Fibroblast of skin of right quadriceps (primary cell): ENCODE measurements at regions not wholly inside any gene's neighbourhood (a gene's known extent, or its start where the extent isn't known, plus 50 kb on each side); places are given as distances from the start of the nearest gene placed in this dataset.

Experiments used
- DNase-seq: peaks from one replicate; pipeline ENCODE4 v3.0.0-alpha.2; 2013

DNA sequence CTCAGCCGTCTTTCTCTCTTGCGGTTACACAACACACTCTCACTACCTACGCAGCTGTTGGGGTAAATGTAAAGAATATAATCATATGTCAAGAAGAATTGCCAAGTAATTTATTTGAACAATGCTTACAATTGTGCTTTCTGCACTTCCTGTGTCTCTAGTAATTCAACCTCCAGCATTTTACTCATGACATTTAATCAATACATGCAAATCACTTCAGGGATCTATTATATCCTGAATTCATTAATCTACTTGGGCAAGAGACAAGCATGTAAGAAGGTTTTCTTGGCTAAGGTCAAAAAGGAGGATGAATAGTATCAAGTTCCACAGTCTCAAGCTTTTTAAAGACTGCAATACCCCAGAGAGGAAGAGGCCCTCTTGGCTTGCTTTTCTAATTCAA is 562.9 kb upstream of the ADARB2 start:
- DNase-seq, result no peak

DNA sequence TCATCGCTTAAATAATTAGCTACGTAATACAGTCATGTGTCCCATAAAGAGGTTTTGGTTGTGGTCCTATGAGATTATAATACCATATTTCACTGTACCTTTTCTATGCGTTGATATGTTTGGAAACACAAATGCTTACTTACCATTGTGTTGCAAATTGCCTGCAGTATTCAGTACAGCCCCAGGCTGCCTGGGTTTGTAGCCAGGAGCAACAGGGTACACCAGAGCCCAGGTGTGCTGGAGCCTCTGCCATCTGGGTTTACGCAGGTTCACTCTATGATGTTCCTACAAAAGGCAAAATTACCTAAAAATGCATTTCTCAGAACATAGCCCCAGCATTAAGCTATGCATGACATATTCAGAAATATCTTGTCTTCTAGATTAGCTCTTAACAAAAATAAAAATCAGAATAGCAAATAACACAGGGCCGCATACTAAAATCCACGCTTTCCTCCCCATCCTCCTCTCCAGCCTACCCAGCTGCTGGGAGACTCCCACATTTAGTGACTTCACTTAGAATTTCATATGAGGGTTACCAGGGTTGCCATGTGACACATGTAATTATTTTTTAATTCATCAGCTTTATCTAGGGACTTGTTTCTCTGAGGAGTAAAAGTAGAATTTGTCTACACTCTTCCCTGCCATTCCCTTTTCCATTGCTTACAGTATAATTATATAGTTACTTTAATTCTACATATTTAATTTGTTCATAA is 559.0 kb upstream of the ADARB2 start:
- DNase-seq, result no peak

DNA sequence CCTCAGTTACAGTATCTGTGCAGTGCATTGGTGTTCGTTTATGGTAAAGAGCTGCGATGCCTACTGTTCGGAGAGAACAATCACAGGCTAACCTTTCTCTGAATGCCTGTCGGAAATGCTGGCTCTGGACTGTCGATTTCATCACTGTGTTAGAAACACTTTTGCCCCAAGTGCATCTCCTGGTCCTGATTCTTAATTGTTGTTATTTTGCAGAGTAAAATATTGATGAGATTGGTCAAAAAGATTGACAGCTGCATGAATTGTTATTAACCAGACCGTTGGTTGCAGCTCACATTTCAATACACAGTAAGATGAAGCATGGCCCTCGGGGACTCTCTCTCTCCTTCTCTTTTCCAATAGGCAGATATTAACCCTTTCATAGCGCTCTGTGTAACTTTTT is 557.4 kb upstream of the ADARB2 start:
- DNase-seq, result no peak

DNA sequence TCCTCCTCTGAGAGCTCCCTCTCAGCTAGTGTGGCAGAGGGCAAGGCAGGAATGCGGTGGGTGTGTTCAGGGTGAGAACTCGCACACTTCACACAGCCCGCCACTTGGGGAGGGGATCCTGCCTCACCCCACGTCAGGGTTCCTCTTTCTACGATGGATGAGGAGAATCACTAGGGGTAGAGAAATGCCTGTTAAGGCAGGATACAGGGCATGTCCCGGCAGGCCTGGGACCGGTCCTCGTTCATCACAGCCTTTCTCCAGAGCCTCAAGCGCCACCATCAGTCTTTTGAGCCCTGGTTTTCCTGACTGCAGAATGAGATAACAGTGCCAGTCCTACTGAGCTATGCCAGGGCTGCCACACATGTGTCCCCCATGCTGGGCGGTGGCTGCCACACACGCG is 546.7 kb upstream of the ADARB2 start:
- DNase-seq, result no peak

DNA sequence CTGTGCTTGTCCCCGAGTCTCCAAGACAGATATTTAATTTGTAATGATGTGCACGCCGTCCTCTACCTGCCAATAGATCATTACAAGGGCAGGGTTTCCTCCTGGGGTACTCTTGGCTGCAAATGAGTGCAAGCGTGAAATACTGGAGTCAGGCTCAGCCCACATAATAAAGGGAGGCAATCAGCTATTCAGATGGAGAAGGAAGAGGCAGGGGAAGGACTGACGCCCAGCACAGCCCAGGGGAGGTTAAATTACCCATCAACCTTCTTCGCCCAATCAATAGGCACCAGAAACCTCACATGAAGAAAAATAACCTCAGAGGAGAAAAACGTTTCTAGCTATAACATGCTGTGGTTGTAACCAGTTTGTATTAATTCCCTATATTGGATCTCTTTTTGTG is 544.9 kb upstream of the ADARB2 start:
- no peak for DNase-seq

DNA sequence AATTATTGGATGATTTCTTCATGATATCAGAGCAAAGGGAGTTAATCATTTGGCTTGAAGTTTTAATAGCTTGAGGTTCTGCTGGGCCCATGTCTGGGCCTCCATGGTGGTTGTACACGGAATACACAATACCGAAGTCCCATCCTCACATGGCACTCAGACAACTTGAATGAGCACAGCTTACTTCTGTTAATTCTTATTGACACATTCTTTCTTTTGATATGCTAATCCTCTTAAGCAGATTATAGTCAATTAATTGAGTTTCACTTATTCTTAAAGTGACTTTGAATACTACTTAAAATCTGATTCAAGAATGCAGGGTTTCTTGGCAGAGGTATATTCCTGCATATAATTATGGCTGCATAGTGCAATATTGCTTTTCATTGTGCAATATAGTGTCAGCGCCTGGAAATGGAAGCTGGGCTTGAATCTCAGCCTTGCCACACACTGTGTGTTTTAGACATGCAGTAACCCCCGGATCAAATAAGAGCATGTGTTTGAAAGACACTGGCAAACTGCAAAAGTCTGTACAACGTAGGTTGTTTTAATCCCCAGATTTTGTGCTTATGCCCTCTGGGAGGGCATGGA is 543.5 kb upstream of the ADARB2 start:
- no peak for DNase-seq

DNA sequence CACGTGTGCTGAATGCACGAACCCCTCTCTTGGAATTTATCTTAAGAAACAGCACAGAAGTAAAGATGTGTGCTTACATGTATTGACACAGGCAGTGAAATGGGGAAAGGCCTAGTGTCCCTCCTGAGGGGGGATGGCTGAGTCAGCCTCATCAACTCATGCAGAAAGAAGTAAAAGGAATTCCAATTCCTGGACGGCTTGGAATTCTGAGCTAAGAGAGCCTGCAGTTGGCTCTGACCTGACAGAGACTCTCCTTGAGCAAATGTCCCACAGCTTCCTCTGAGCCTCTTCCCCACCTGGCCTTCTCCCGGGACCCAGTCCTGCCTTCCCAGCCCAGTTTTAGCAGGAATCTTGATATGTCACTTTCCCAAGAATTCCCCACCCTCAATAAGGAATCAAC is 542.4 kb upstream of the ADARB2 start:
- no peak for DNase-seq

DNA sequence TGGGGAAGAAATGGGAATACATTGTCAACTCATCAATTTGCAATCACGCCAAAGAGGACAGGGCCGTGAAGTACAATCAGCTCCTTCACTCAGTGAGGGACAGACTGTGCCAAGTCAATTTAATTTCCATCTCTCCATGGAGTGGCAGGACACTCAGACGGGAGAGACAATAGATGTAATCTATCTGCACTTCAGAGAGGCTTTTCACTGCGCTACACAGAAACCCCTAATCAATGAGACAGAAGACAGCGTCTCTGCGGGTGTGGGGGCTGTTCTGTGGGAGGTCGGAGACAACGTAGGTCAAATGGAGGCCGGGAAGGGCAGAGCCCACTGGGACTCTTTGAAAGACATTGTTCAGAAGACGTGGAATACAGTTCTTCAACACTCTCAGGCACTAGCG is 541.0 kb upstream of the ADARB2 start:
- no peak for DNase-seq

DNA sequence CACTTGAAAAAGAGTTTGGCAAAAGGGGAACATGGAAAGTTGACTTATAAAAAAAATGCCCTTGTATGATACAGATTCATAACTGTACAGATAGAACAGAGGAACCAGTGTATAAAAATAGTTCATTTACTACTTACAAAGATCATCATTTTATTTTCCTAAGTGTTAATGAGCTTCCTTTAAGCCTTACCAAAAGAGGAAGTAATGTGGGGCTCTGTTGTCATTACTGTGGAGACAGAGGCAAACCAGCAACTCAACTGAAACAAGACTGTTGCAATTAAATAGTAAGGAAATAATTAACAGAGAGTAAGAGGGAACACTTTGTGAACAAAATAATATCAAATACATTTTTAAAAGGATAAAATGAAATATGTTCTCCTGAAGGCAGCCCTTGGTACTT is 526.2 kb upstream of the ADARB2 start:
- DNase-seq, result no peak

DNA sequence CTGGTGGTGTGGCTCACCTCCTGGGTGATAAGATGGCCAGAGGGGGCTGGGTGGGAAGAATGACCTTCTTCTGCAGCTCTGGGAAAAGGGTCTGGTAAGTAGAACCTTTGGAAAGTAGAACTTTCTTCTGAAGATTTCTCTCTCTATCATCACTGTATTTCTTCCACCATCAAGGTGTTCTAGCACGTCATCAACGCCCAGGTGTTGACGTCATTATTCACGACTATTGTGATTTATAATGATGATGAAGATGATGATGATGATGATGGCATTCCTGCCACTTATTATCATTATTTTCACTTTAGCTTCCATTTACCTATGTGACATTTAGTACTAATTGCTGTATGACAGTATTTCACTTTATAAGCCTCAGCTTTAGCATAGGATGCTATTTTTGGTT is 525.6 kb upstream of the ADARB2 start:
- no peak for DNase-seq

DNA sequence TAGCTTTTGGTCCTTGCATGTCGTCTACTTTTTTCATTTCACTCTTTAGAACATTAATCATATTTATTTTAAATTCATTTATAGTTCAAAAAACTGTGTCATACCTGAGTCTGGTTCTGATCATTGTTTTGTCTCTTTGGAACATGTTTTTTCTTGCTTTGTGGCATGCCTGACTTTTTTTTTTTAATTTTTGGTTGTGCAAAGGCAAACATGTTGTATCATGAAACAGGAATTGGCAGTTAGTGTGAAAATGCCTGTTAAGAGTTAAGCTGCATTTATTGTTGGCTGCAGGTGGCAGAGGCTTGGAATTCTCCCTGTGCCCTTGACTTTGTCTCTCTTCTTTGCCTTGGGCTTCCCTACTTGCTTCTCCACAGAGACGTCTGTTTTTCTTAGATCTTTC is 525.0 kb upstream of the ADARB2 start:
- no peak for DNase-seq

DNA sequence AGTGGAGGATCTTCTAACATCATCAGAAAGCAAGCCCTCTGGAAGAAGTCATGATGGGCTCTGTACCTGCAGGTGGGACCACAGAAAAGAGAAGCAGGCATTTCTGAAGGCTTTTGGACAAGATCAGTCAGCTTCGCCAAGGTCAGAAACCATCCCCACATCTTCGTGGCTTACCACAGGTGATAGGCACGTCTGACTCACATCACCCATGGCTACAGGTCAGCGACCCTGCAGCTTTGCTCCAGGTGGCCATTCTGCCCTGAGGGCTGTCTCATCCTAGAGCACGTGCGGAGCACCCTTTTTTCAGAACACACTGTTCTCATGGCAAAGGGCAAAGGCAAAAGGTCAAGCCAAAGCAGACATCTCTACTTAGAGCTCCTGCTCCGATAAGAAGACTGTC is 518.9 kb upstream of the ADARB2 start:
- no peak for DNase-seq

DNA sequence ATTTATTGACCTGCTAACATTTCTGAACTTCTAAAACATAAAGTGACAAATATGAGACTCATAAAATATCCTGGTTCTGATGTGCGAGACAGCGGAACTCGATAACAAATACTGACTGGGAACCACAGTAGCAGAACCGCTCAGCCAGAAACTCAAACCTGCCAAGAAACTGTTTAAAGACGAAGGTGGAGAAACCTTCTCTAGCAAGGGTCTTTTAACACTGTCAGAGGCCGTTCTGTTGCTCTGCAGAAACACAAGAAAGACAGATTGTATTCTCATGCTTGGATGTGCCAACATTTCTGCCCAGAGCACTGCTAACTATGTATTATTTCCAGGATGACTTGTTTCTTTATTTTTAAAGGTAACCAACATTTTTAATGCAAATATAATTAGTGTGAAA is 514.8 kb upstream of the ADARB2 start:
- DNase-seq, result no peak

DNA sequence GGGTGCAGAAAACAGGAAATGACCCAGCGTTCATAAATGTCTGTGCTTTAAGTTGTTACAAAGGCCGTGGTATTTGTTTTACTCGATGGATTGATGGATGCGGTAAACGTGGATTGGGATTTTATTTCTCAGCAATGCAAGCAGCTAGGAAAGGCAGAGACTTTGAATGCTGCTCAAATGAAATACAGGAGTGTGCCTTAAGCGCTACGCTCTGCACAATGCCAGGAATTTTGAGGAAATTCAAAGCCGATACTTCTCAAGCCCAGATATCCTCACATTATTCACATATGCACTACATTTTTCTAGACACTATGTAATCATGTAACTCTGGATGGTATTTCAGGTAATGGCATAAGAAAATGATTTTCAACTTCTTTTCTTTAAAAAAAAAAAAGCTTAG is 514.3 kb upstream of the ADARB2 start:
- DNase-seq, result no peak

DNA sequence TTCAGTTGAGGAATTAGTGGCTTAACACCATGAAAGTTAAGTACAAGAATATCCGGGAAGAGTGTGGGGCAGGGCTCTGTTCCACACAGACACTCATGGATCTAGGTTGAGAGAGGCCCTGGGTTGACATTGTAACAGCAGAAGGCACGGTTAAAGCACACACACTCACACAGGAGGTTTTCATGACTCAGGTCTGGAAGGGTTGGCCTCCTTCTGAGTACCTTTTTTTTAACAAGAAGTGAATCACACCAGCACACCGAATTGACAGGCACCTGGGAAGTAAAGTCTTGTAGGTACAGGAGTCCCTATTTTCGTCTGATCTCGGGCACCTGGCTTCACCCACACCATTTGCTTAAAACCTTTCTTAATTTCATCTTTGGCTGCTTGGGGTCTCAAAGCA is 509.4 kb upstream of the ADARB2 start:
- no peak for DNase-seq

DNA sequence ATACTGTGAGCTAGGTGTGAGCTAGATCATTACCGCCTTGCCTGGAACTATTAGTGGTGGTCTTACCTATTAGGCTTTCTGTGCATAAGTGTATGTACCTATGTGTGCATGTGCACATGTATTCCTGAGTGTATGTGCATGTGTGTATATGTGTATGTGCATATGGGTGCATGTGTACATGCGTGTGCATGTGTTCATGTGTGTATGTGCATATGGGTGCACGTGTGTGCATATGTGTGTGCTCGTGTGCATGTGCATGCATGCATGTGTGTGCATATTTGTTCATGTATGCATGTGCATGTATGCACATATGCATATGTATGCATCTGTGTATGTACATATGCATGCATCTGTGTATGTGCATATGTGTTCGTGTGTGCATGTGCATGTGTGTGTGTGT is 508.3 kb upstream of the ADARB2 start:
- DNase-seq, result no peak

DNA sequence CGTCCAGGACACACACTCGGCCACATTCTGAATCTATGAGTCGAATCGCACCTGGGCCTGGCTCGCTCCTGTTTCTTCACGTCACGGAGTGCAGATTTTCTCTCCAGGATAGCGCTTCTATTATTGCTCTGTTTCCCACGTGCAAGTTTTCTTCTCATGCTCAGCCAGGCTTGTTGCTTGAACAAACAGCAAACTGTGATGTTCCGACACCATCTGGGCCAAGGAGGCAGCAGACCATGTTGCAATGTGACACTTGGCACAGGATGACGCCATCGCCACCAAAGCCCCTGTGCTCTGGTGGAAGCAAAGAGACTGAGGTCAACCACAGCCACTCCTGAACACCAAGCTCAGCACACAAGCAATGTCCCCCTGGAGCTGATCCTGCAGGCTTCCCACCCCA is 507.1 kb upstream of the ADARB2 start:
- no peak for DNase-seq

DNA sequence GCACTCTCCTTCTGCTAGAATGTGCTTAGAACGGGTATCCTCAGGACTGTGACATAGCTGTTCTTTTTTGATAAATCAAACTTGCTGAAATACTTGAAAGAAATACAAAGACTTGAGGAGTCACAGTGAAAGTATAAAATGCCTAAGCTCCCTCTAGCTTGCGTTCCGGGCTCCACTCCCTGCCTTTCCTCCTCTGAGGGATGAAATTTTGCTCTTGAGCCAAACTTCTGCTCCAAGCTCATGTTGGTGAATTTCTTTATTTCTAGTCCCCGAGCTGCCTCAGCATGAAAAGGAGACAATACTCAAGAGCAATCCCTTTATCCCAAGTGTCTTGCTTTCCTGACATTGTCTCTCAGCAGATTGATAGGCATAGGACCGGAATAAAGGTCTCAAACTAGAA is 499.6 kb upstream of the ADARB2 start:
- no peak for DNase-seq

DNA sequence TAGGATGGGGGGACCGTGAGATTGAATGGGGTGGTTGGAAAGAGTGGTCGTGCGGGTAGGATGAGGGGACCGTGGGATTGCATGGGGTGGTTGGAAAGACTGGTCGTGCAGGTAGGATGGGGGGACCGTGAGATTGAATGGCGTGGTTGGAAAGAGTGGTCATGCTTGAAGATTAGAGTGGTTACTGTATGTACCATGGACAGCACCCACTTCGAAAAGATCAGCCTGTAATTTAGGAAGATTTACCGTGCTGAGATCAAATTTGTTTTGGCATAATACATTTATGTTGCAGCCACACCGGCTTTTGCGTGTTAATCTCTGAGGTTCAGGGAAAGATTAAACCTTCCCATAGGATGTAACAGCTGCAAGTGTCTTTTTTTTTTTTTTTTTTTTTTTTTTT is 495.2 kb upstream of the ADARB2 start:
- DNase-seq, result no peak

DNA sequence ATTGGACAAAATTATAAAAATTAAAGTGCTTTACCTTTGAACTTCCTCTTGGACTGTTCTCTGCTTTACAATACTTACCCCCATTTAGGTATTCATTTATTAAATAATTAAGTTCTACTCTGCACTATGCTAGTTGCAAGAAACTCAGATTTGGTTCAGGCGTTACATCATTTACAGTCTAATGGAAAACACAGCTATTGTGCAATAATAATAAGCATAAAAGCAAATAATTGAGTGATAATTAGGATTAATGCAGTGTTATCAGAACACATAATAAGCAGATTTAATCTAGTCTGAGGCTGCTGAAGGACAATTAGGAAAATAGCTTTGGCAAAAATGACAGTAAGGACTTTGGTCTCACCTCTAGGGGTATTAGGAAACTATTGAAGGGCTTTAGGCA is 493.2 kb upstream of the ADARB2 start:
- no peak for DNase-seq

DNA sequence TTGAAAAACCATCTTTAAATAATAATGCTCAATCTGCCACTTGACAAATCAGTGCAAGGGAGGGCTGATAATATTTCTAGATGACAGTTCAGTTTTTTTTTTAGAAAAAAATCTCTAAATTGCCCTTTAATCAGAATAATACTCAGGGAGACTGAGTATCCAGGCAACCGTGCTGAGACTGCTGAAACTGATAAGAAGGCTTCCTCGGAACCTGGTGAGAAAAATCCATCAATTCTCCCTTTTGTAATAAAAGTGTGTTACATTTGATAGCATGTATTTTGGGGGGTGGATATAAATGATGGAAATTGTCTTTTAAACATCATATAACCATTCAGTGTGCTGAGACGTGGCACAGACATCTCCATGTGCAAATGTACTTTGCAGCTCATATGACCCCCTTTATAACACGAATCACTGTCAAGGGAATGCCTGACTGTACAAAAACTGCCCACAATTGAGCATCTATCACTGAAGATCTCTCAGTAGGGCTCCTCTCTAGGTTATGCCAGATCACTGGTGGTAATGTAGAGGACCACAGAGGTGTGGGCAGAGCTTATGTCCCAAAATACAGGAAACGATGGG is 491.1 kb upstream of the ADARB2 start:
- DNase-seq, result no peak

DNA sequence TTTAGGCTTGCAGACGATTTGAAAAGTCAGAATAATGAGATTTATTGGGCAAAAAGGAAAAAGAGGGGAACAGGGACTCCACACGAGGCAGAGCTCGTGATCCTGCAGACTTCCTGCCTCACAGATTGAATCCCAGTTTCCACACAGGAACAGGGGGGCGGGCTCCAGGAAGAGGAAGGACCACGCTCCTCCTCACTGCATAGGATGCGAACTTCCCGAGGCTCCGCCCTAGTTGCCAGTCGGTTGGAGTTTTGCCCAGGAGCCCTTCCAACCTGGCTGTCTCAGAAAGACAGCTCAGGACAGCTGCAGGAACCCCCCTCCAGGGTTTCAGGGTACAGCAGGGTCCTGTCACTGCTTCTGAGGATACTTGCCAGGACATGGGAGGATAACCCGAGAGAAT is 488.3 kb upstream of the ADARB2 start:
- DNase-seq, result no peak

DNA sequence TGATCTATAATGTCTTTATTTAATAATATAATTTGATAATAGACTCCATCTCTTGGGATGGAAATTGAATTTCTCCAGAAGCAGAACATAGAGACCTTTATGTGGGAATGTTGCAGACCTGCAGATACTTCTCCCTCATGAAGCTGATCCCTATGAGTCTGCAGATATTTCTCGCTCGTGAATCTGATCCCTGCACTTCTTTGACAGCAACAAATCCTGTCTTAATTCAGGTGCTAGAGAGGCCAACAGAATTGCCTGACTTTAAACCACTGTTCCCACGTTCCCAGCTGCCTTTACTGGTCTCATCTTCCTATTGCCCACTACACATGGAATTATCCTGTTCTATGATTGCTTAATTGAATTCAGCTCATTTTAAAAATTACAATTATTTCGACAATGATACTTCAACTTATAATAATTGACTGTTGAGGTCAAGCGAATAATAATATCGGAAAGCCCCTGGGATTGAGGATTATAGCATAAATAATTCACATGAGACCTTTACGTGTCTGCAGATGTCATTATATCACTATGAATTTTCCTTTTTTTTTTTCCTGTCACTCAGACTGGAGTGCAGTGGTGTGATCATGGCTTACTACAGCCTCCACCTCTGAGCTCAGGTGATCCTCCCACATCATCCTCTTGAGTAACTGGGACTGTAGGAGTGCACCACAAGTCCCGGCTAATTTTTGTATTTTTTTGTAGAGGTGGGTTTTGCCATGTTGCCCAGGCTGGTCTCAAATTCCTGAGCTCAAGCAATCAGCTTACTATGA is 486.4 kb upstream of the ADARB2 start:
- no peak for DNase-seq

DNA sequence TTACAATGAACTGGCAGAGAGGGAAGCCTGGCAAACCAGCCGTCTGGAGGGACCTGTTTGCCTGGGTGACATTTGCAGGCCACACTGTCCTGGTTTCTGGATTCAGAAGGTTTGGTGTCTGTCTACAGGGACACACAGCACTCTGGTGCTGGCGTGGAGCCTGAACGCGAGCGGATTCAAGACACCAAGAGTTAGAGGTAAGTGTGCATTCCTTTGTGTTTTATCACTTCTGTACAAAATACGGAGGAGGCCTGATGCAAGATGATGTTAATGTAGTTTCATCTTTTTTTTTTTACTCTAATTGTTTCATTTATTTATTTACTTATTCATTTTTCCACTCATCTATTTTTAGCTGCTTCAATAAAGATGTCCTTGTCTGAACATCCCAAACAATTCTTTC is 485.3 kb upstream of the ADARB2 start:
- no peak for DNase-seq
